Aorta (tissue), 5 donors: ENCODE measurements at regions not wholly inside any gene's neighbourhood (a gene's known extent, or its start where the extent isn't known, plus 50 kb on each side); places are given as distances from the start of the nearest gene placed in this dataset.
"Not testable (repeated sequence)": the region's sequence is repeated elsewhere in the genome, so short reads cannot be mapped to it uniquely, and the experiment has no call there.

ENCODE experiments used
- ATAC-seq: fragments of 200-7000 bp; cut with Tn5 transposase; one replicate; pipeline ENCODE4 v1.9.1; 2022; ENCODE audit warnings: moderate library complexity; ENCODE audit not compliant: low FRiP score
- DNase-seq, 2 donors: peaks; one replicate each; pipeline ENCODE4 v3.0.0-alpha.2; 2020
- H3K27ac ChIP-seq, 2 donors: one replicate each; pipeline ENCODE4 v1.5.1; 2013; ENCODE audit warnings: low read length in 2 of 2, mild to moderate bottlenecking in 2 of 2, moderate library complexity in 2 of 2, control low read depth in 1 of 2, inconsistent platforms in 1 of 2, low read depth in 1 of 2
- H3K27me3 ChIP-seq, 2 donors: one replicate each; pipeline ENCODE4 v1.6.1; 2013; ENCODE audit warnings: control low read depth in 1 of 2, low read length in 1 of 2, mild to moderate bottlenecking in 1 of 2, moderate library complexity in 1 of 2; ENCODE audit not compliant: insufficient read depth in 2 of 2, control insufficient read depth in 1 of 2
- H3K36me3 ChIP-seq, 2 donors: one replicate each; pipeline ENCODE4 v1.6.1; 2013; ENCODE audit warnings: control low read depth in 1 of 2, low read length in 1 of 2, mild to moderate bottlenecking in 1 of 2; ENCODE audit not compliant: insufficient read depth in 2 of 2, control insufficient read depth in 1 of 2
- H3K4me1 ChIP-seq, 2 donors: one replicate each; pipeline ENCODE4 v1.6.1; 2013; ENCODE audit warnings: low read length in 2 of 2, control low read depth in 1 of 2, mild to moderate bottlenecking in 1 of 2, moderate library complexity in 1 of 2; ENCODE audit not compliant: insufficient read depth in 2 of 2, control insufficient read depth in 1 of 2
- H3K4me3 ChIP-seq, 2 donors: one replicate each; pipeline ENCODE4 v1.5.1; 2013; ENCODE audit warnings: low read length in 2 of 2, control low read depth in 1 of 2, mild to moderate bottlenecking in 1 of 2
- H3K9me3 ChIP-seq: one replicate; pipeline ENCODE4 v1.6.1; 2013; ENCODE audit warnings: mild to moderate bottlenecking, low read length; ENCODE audit not compliant: control insufficient read depth
- WGBS, 2 donors: extraction: QIAGEN DNeasy Blood & Tissue Kit; methylation state at CpG; one replicate each; pipeline ENCODE4 v1.1.7; 2013; 5-methylcytosine and 5-hydroxymethylcytosine counted together
- intact Hi-C, 2 donors: fragments of 100-400 bp; cut with DNase I; formaldehyde crosslinking; loops; one replicate each; pipeline versions ENCODE4 v1.14.2 to v1.15.0; 2022
- donor health status: healthy with polysubstance abuse.
- donor health status: Bipolar disorder and iron deficiency.
- donor health status: DM: no; HTN: no; CAD: no.
- donor health status: DM: no; HTN: no; CAD: no.
- donor health status: DM: yes; HTN: yes; CAD: no.

- H3K4me1 ChIP-seq = no peaks in the 10 kb centered on the region
- intact Hi-C loops = no loop called here
- no peaks in the 10 kb centered on the region for H3K27me3 ChIP-seq
- ATAC-seq = no peak
- H3K36me3 ChIP-seq = no peaks in the 10 kb centered on the region
- H3K9me3 ChIP-seq = no peaks in the 10 kb centered on the region
- H3K4me3 ChIP-seq = no peak overlapping the region
- no peak for DNase-seq
- WGBS, 2 donors = 91 to 92% methylated on average over 6 of the region's 6 CpGs
- no peak overlapping the region for H3K27ac ChIP-seq
These were observed 1231.4 kb downstream of the GALC start for GRCh38 chr14:86761611-86762010.

- intact Hi-C loops = no loop called here
- Histone ChIP-seq H3K9me3 (peaks cover 3% of the 10 kb centered on the region), H3K27me3 (no peaks in the 10 kb centered on the region), H3K36me3 (no peaks in the 10 kb centered on the region), H3K27ac (no peak overlapping the region), H3K4me3 (no peak overlapping the region), H3K4me1 (no peaks in the 10 kb centered on the region)
- DNase-seq (no peak), ATAC-seq (no peak)
- 49 to 54% methylated on average over 7 of the region's 7 CpGs for WGBS, 2 donors
These were observed 1226.7 kb downstream of the FLRT2 start for GRCh38 chr14:86756521-86757190.

GRCh38 chr14:86750488-86750887 is 1220.5 kb downstream of the FLRT2 start:
- DNase-seq, ATAC-seq, H3K4me1 ChIP-seq, intact Hi-C loops, H3K4me3 ChIP-seq, H3K36me3 ChIP-seq, H3K27me3 ChIP-seq, H3K27ac ChIP-seq, H3K9me3 ChIP-seq: not testable (repeated sequence)
- 72 to 80% methylated on average over 4 of the region's 4 CpGs for WGBS, 2 donors

- DNase-seq (no peak), ATAC-seq (no peak)
- intact Hi-C loops = no loop called here
- Histone ChIP-seq H3K4me1 (no peaks in the 10 kb centered on the region), H3K36me3 (no peaks in the 10 kb centered on the region), H3K4me3 (no peak overlapping the region), H3K27ac (no peak overlapping the region), H3K27me3 (no peaks in the 10 kb centered on the region), H3K9me3 (no peaks in the 10 kb centered on the region)
These were observed 1209.8 kb downstream of the FLRT2 start for GRCh38 chr14:86739761-86740160.

- H3K4me1 ChIP-seq, H3K9me3 ChIP-seq, H3K27ac ChIP-seq, H3K4me3 ChIP-seq, DNase-seq, ATAC-seq, H3K36me3 ChIP-seq, intact Hi-C loops, H3K27me3 ChIP-seq: not testable (repeated sequence)
- WGBS, 2 donors = 73 to 80% methylated on average over 2 of the region's 2 CpGs
These were observed 1201.5 kb downstream of the FLRT2 start for GRCh38 chr14:86731427-86731826.

GRCh38 chr14:86723254-86723624 is 1193.3 kb downstream of the FLRT2 start:
- H3K9me3 ChIP-seq = no peaks in the 10 kb centered on the region
- no peaks in the 10 kb centered on the region for H3K4me1 ChIP-seq
- H3K36me3 ChIP-seq = no peaks in the 10 kb centered on the region
- H3K27ac ChIP-seq = no peak overlapping the region
- ATAC-seq (no peak), DNase-seq (no peak)
- H3K27me3 ChIP-seq = no peaks in the 10 kb centered on the region
- intact Hi-C loops = no loop called here
- H3K4me3 ChIP-seq = no peak overlapping the region

- H3K4me3 ChIP-seq = no peak overlapping the region
- H3K27ac ChIP-seq = no peak overlapping the region
- 85 to 90% methylated on average over 2 of the region's 2 CpGs for WGBS, 2 donors
- DNase-seq (no peak), ATAC-seq (no peak)
- no peaks in the 10 kb centered on the region for H3K4me1 ChIP-seq
- intact Hi-C loops = no loop called here
- no peaks in the 10 kb centered on the region for H3K9me3 ChIP-seq
- no peaks in the 10 kb centered on the region for H3K27me3 ChIP-seq
- no peaks in the 10 kb centered on the region for H3K36me3 ChIP-seq
These were observed 1192.8 kb downstream of the FLRT2 start for GRCh38 chr14:86722612-86723253.

- ATAC-seq (no peak), DNase-seq (no peak)
- H3K9me3 ChIP-seq = no peaks in the 10 kb centered on the region
- H3K27me3 ChIP-seq = no peaks in the 10 kb centered on the region
- intact Hi-C loops = no loop called here
- H3K36me3 ChIP-seq = no peaks in the 10 kb centered on the region
- no peaks in the 10 kb centered on the region for H3K4me1 ChIP-seq
- no peak overlapping the region for H3K4me3 ChIP-seq
- no peak overlapping the region for H3K27ac ChIP-seq
These were observed 1184.6 kb downstream of the FLRT2 start for GRCh38 chr14:86714575-86714974.

GRCh38 chr14:86714153-86714552 is 1184.2 kb downstream of the FLRT2 start:
- Histone ChIP-seq H3K27me3 (no peaks in the 10 kb centered on the region), H3K4me1 (no peaks in the 10 kb centered on the region), H3K27ac (no peak overlapping the region), H3K9me3 (no peaks in the 10 kb centered on the region), H3K36me3 (no peaks in the 10 kb centered on the region), H3K4me3 (no peak overlapping the region)
- intact Hi-C loops = no loop called here
- WGBS, 2 donors = 75 to 82% methylated on average over 2 of the region's 2 CpGs
- DNase-seq (no peak), ATAC-seq (no peak)
